Fibroblast of lung (primary cell): ENCODE measurements at regions not wholly inside any gene's neighbourhood (a gene's known extent, or its start where the extent isn't known, plus 50 kb on each side); places are given as distances from the start of the nearest gene placed in this dataset.

Source experiments
- DNase-seq, 2 donors: peaks; one replicate each; pipeline versions ENCODE4 v3.0.0 to v3.0.0-alpha.2; 2010; ENCODE audit warnings: low read depth in 2 of 2
- H2AFZ ChIP-seq: 2 replicates; pipeline ENCODE4 v1.5.1; 2012; ENCODE audit warnings: low read length, control low read depth, inconsistent platforms
- H3K27ac ChIP-seq: 2 replicates; pipeline ENCODE4 v1.5.1; 2011; ENCODE audit warnings: low read length, control low read depth; ENCODE audit not compliant: insufficient read depth
- H3K27me3 ChIP-seq: 2 replicates; pipeline ENCODE4 v1.5.1; 2011; ENCODE audit warnings: mild to moderate bottlenecking, low read length; ENCODE audit not compliant: control insufficient read depth, insufficient read depth
- H3K36me3 ChIP-seq: 2 replicates; pipeline ENCODE4 v1.5.1; 2011; ENCODE audit warnings: low read length; ENCODE audit not compliant: control insufficient read depth, insufficient read depth
- H3K4me1 ChIP-seq: 2 replicates; pipeline ENCODE4 v1.5.1; 2011; ENCODE audit warnings: low read length; ENCODE audit not compliant: control insufficient read depth, insufficient read depth; ENCODE audit errors: extremely low read depth
- H3K4me2 ChIP-seq: 2 replicates; pipeline ENCODE4 v1.5.1; 2011; ENCODE audit warnings: low read length, control low read depth; ENCODE audit not compliant: insufficient read depth; ENCODE audit errors: extremely low read depth
- H3K4me3 ChIP-seq, 4 experiments: fragments of 200-600 bp in 1 of 4; sonication (generic) in 1 of 4; replicated peaks in 1 of 4; 2 replicates each; pipeline ENCODE4 v1.5.1; 2011 to 2016; ENCODE audit warnings: low read length in 4 of 4, low read depth in 3 of 4, mild to moderate bottlenecking in 3 of 4, control low read depth in 2 of 4, inconsistent platforms in 1 of 4, mixed read lengths in 1 of 4; ENCODE audit not compliant: insufficient read depth in 1 of 4; ENCODE audit errors: control extremely low read depth in 1 of 4
- H3K79me2 ChIP-seq: 2 replicates; pipeline ENCODE4 v1.5.1; 2012; ENCODE audit warnings: mild to moderate bottlenecking, low read length, inconsistent platforms; ENCODE audit not compliant: control insufficient read depth, insufficient read depth
- H3K9ac ChIP-seq: 2 replicates; pipeline ENCODE4 v1.5.1; 2011; ENCODE audit warnings: mild to moderate bottlenecking, low read length, control low read depth; ENCODE audit not compliant: insufficient read depth
- H3K9me3 ChIP-seq: 2 replicates; pipeline ENCODE4 v1.5.1; 2012; ENCODE audit warnings: low read depth, low read length; ENCODE audit not compliant: control insufficient read depth, insufficient read depth
- H4K20me1 ChIP-seq: 2 replicates; pipeline ENCODE4 v1.5.1; 2011; ENCODE audit warnings: low read length; ENCODE audit not compliant: control insufficient read depth, insufficient read depth; ENCODE audit errors: extremely low read depth
- CTCF ChIP-seq, 2 donors: IDR thresholded peaks in 1 of 2; conservative IDR thresholded peaks in 1 of 2; 1 replicate in 1 of 2; 2 replicates in 1 of 2; pipeline ENCODE4 v1.5.1; 2011 to 2012; ENCODE audit warnings: low read length in 2 of 2, control low read depth in 1 of 2, inconsistent platforms in 1 of 2, low read depth in 1 of 2, mild to moderate bottlenecking in 1 of 2
- EZH2 ChIP-seq: IDR thresholded peaks from 2 replicates; pipeline ENCODE4 v1.5.1; 2012; ENCODE audit warnings: low read length, control low read depth, mild to moderate bottlenecking; ENCODE audit errors: missing control alignments

- no peak overlapping the region for H3K4me3 ChIP-seq
- no peak overlapping the region for H3K27ac ChIP-seq
- no peaks in the 10 kb centered on the region for H3K4me1 ChIP-seq
- H3K79me2 ChIP-seq, result no peaks in the 10 kb centered on the region
- H3K9me3 ChIP-seq, result no peaks in the 10 kb centered on the region
- no peak for DNase-seq
- no peaks in the 10 kb centered on the region for H3K36me3 ChIP-seq
- TF ChIP-seq CTCF (conservative IDR thresholded peaks at IDR 0.05 in 1 of 2, IDR thresholded peaks at IDR 0.05 in 1 of 2; ENCODE audit: low read depth in 1 of 2, low read length in 2 of 2), result no peak
- H4K20me1 ChIP-seq, result no peaks in the 10 kb centered on the region
- no peak overlapping the region for H2AFZ ChIP-seq
- no peak overlapping the region for H3K4me2 ChIP-seq
- no peak overlapping the region for H3K9ac ChIP-seq
- H3K27me3 ChIP-seq, result no peaks in the 10 kb centered on the region
Measured at GRCh38 chr1:175845338-175845737, 101.9 kb upstream of the TNR start.

- H4K20me1 ChIP-seq, result no peaks in the 10 kb centered on the region
- no peak overlapping the region for H3K4me2 ChIP-seq
- H3K4me1 ChIP-seq, result no peaks in the 10 kb centered on the region
- H3K9me3 ChIP-seq, result no peaks in the 10 kb centered on the region
- no peak overlapping the region for H3K27ac ChIP-seq
- H3K36me3 ChIP-seq, result no peaks in the 10 kb centered on the region
- H3K9ac ChIP-seq, result no peak overlapping the region
- TF ChIP-seq EZH2 (no peak), CTCF (conservative IDR thresholded peaks at IDR 0.05 in 1 of 2, IDR thresholded peaks at IDR 0.05 in 1 of 2; ENCODE audit: low read depth in 1 of 2, low read length in 2 of 2) (no peak)
- no peaks in the 10 kb centered on the region for H3K79me2 ChIP-seq
- no peak overlapping the region for H2AFZ ChIP-seq
- DNase-seq, result no peak
- no peaks in the 10 kb centered on the region for H3K27me3 ChIP-seq
- H3K4me3 ChIP-seq, result no peak overlapping the region
Measured at GRCh38 chr1:175844877-175845276, 101.5 kb upstream of the TNR start.

GRCh38 chr1:175842550-175842949 lies 99.2 kb upstream of the TNR start:
- no peak for TF ChIP-seq CTCF (conservative IDR thresholded peaks at IDR 0.05 in 1 of 2, IDR thresholded peaks at IDR 0.05 in 1 of 2; ENCODE audit: low read depth in 1 of 2, low read length in 2 of 2)
- Histone ChIP-seq H3K4me1 (no peaks in the 10 kb centered on the region), H3K4me3 (no peak overlapping the region), H3K79me2 (no peaks in the 10 kb centered on the region), H3K9me3 (no peaks in the 10 kb centered on the region), H4K20me1 (no peaks in the 10 kb centered on the region), H3K4me2 (no peak overlapping the region), H3K36me3 (no peaks in the 10 kb centered on the region), H3K27me3 (no peaks in the 10 kb centered on the region), H3K27ac (no peak overlapping the region), H2AFZ (no peak overlapping the region), H3K9ac (no peak overlapping the region)
- DNase-seq, result no peak
